ENCODE measurements at regions not wholly inside any gene's neighbourhood (a gene's known extent, or its start where the extent isn't known, plus 50 kb on each side); places are given as distances from the start of the nearest gene placed in this dataset.

- TF ChIP-seq TAF1 (IDR thresholded peaks at IDR 0.05; ENCODE audit: borderline replicate concordance, insufficient read depth, low read length) = no peak
Observed at GRCh38 chr4:152202415-152202814, 333.5 kb downstream of the FBXW7 start.

GRCh38 chr4:152200511-152201333, 335.2 kb downstream of the FBXW7 start:
- TF ChIP-seq REST (IDR thresholded peaks at IDR 0.05; ENCODE audit: insufficient read depth in 1 of 2, low read depth in 2 of 2, low read length in 2 of 2) = no peak
- TF ChIP-seq FOXP2 (optimal IDR thresholded peaks at IDR 0.05; ENCODE audit: borderline replicate concordance, extremely low read depth, extremely low read length, insufficient read depth) = no peak
- no peak for TF ChIP-seq POLR2AphosphoS5 (IDR thresholded peaks at IDR 0.05; ENCODE audit: low read depth, low read length)
- TF ChIP-seq SIN3A (IDR thresholded peaks at IDR 0.05; ENCODE audit: borderline replicate concordance, insufficient read depth, low read length) = no peak
- TF ChIP-seq TAF1 (IDR thresholded peaks at IDR 0.05; ENCODE audit: borderline replicate concordance, insufficient read depth, low read length) = no peak

- no peak for TF ChIP-seq SIN3A (IDR thresholded peaks at IDR 0.05; ENCODE audit: borderline replicate concordance, insufficient read depth, low read length)
- TF ChIP-seq FOXP2 (optimal IDR thresholded peaks at IDR 0.05; ENCODE audit: borderline replicate concordance, extremely low read depth, extremely low read length, insufficient read depth) = no peak
- TF ChIP-seq TAF1 (IDR thresholded peaks at IDR 0.05; ENCODE audit: borderline replicate concordance, insufficient read depth, low read length) = no peak
- no peak for TF ChIP-seq REST (IDR thresholded peaks at IDR 0.05; ENCODE audit: insufficient read depth in 1 of 2, low read depth in 2 of 2, low read length in 2 of 2)
- TF ChIP-seq POLR2AphosphoS5 (IDR thresholded peaks at IDR 0.05; ENCODE audit: low read depth, low read length) = no peak
Observed at GRCh38 chr4:152197211-152197610, 338.7 kb downstream of the FBXW7 start.

- TF ChIP-seq SIN3A (IDR thresholded peaks at IDR 0.05; ENCODE audit: borderline replicate concordance, insufficient read depth, low read length) = no peak
Observed at GRCh38 chr4:152195888-152196287, 340.0 kb downstream of the FBXW7 start.

GRCh38 chr4:152193059-152193458, 342.8 kb downstream of the FBXW7 start:
- TF ChIP-seq REST (IDR thresholded peaks at IDR 0.05; ENCODE audit: insufficient read depth in 1 of 2, low read depth in 2 of 2, low read length in 2 of 2) = no peak
- no peak for TF ChIP-seq TAF1 (IDR thresholded peaks at IDR 0.05; ENCODE audit: borderline replicate concordance, insufficient read depth, low read length)
- no peak for TF ChIP-seq FOXP2 (optimal IDR thresholded peaks at IDR 0.05; ENCODE audit: borderline replicate concordance, extremely low read depth, extremely low read length, insufficient read depth)
- TF ChIP-seq SIN3A (IDR thresholded peaks at IDR 0.05; ENCODE audit: borderline replicate concordance, insufficient read depth, low read length) = no peak
- TF ChIP-seq POLR2AphosphoS5 (IDR thresholded peaks at IDR 0.05; ENCODE audit: low read depth, low read length) = no peak

- TF ChIP-seq SIN3A (IDR thresholded peaks at IDR 0.05; ENCODE audit: borderline replicate concordance, insufficient read depth, low read length) = no peak
- no peak for TF ChIP-seq TAF1 (IDR thresholded peaks at IDR 0.05; ENCODE audit: borderline replicate concordance, insufficient read depth, low read length)
- no peak for TF ChIP-seq REST (IDR thresholded peaks at IDR 0.05; ENCODE audit: insufficient read depth in 1 of 2, low read depth in 2 of 2, low read length in 2 of 2)
- no peak for TF ChIP-seq POLR2AphosphoS5 (IDR thresholded peaks at IDR 0.05; ENCODE audit: low read depth, low read length)
- TF ChIP-seq FOXP2 (optimal IDR thresholded peaks at IDR 0.05; ENCODE audit: borderline replicate concordance, extremely low read depth, extremely low read length, insufficient read depth) = no peak
Observed at GRCh38 chr4:152190907-152191306, 345.0 kb downstream of the FBXW7 start.

All from PFSK-1 (cell line).